AG09309 (cell line): ENCODE measurements at regions not wholly inside any gene's neighbourhood (a gene's known extent, or its start where the extent isn't known, plus 50 kb on each side); places are given as distances from the start of the nearest gene placed in this dataset.

ENCODE experiments used
- DNase-seq: peaks from one replicate; pipeline ENCODE4 v3.0.0-alpha.2; 2010; ENCODE audit warnings: low read depth
- H3K4me3 ChIP-seq: 2 replicates; pipeline ENCODE4 v1.5.1; 2011; ENCODE audit warnings: mild to moderate bottlenecking, low read depth, low read length, moderate library complexity; ENCODE audit not compliant: control insufficient read depth
- TF ChIP-seq, protein P1 (sequence below): IDR thresholded peaks from 2 replicates; pipeline ENCODE4 v1.5.1; 2011; ENCODE audit warnings: mild to moderate bottlenecking, low read depth, low read length, inconsistent platforms; ENCODE audit not compliant: insufficient read depth, control insufficient read depth; ENCODE audit errors: missing control alignments

DNA sequence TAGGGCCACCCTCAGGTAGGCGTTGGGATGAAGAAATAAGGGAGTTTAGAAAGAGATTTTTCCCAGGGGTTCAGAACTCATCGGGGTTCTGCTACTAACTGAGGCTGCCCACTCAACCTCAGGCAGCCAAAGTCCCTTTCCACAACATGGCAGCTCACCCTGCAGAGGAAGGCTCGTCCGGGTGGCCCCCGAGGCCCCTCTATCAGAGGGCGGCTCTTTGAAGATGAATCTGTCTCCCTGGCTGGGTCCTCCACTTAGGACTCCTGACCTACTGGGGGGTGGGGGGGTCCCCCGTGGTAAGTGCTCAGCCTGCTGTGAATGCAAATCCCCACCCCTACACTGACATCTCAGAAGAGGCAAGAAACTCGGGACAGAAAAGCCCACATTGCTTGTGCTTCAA, 182.9 kb downstream of the SOD2 start:
- no peak for DNase-seq
- TF ChIP-seq, protein P1, sequence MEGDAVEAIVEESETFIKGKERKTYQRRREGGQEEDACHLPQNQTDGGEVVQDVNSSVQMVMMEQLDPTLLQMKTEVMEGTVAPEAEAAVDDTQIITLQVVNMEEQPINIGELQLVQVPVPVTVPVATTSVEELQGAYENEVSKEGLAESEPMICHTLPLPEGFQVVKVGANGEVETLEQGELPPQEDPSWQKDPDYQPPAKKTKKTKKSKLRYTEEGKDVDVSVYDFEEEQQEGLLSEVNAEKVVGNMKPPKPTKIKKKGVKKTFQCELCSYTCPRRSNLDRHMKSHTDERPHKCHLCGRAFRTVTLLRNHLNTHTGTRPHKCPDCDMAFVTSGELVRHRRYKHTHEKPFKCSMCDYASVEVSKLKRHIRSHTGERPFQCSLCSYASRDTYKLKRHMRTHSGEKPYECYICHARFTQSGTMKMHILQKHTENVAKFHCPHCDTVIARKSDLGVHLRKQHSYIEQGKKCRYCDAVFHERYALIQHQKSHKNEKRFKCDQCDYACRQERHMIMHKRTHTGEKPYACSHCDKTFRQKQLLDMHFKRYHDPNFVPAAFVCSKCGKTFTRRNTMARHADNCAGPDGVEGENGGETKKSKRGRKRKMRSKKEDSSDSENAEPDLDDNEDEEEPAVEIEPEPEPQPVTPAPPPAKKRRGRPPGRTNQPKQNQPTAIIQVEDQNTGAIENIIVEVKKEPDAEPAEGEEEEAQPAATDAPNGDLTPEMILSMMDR = no peak
- no peak overlapping the region for H3K4me3 ChIP-seq

DNA sequence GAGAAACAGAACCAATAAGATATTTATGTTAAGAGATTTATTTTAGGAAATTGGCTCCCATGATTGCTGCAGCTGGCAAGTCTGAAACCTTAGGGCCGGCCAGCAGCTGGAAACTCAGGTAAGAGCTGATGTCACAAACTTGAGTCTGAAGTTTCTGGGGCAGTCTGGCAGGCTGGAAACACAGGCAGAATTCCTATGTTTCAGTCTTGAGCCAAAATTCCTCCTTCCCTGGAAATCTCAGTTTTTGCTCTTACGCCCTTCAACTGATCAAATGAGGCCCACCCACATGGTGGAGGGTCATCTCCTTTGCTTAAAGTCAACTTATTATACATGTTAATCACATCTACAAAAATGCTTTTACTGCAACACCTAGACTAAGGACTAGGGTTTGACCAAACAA, 184.1 kb downstream of the SOD2 start:
- no peak overlapping the region for H3K4me3 ChIP-seq
- no peak for DNase-seq
- TF ChIP-seq, protein P1 = no peak

DNA sequence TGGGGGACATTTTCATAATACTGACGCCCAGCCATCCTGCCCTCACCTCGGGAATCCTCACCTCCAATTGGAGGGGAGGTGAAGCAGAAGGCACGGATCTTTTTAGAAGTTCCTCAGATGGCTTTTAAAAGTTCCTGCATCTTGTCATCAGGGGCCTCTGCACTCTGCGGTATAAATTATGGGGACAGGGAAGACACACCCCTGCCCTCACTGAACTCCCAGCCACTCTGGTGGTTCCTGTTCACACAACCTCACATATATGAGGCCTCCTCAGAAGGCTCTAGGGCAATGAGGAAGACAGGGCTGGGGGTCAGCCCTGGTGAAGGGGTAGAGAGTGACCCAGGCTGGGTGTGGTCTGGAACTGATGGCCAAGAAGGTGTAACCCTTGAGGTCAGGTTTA, 187.0 kb downstream of the SOD2 start:
- DNase-seq = no peak
- TF ChIP-seq, protein P1 = no peak
- no peak overlapping the region for H3K4me3 ChIP-seq

DNA sequence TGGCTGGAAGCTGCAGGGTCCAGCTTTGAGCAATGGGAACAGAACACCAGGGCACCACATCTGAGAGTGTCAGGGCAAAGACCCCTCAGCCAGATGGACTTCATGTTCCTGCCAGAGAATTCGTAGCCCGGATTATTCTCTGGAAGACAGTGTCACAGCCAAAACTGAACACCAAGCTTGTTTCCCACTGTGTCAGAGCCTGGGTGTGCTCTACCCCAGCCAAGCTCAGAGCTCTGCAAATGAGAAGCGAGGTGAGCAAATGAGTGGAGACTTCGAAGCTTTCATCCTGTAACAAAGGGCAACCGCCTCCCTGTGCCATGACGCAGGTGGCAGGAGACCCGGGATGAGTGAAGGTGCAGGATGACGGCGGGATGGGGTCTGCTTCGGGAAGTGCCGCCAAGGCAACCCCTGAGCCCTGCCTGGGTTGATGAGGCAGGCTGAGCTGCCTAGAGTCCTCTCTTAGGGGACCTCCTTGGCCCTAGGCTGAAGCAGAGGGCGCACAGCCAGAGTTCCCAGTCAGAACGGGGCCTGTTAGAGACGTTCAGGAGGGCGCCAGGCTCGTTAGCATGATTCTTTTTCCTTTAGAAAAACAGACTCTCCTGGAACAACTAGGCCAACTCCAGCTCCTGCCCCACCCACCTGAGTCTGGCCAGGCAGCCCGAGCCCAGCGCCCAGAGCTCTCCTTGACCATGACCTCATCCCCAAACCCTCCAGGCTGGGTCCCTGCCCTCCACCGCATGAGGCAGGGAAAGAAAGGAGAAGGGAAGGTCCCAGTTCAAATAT, 187.7 kb downstream of the SOD2 start:
- no peak overlapping the region for H3K4me3 ChIP-seq
- TF ChIP-seq, protein P1 = no peak
- no peak for DNase-seq

DNA sequence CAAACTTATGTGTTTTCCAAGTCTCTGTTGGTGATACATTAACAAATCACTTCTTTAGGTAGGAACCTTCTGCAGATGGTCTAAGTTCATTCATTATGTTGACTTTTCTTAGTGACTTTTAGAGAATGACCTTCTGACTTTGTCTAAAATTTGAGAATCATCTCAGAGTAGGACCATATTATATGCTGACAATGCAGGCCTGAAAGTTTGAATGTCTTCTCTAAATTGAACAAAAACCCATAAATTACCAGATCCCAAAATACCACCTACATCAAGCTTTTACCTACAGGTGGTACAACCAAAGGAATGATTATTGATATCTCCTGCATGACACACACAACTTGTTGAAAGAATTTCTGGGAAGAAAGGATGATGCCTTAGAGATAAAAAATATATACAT, 191.5 kb downstream of the SOD2 start:
- no peak for DNase-seq
- no peak overlapping the region for H3K4me3 ChIP-seq
- TF ChIP-seq, protein P1 = no peak

DNA sequence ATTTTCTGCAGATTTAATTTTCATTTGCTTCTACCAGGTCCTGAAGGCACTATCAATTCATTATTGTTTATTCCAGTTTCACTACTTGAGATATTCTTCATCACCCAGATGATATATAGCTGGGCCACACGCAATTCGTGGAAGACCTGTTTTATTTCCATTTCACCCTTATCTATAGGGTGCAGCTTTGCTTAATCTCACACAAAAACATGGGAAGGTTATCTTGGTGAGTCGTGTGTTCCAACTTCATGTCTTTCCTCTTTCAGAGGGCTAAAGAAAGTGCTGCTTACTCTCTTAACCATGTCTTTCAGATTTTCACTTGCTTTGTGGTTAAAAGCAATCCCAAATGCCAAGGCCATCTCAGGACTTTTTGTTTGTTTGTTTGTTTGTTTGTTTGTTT, 194.0 kb downstream of the SOD2 start:
- no peak overlapping the region for H3K4me3 ChIP-seq
- DNase-seq = no peak
- TF ChIP-seq, protein P1 = no peak
